Superior temporal gyrus (tissue), 1 donor: ENCODE measurements at regions not wholly inside any gene's neighbourhood (a gene's known extent, or its start where the extent isn't known, plus 50 kb on each side); places are given as distances from the start of the nearest gene placed in this dataset.
A peak's percentile ranks its signal among the peaks of the same experiment; 100 is the strongest.

Experiments used
- DNase-seq: peaks from one replicate; pipeline ENCODE4 v3.0.0-alpha.2; 2016; ENCODE audit errors: extremely low spot score

GRCh38 chr6:164925681-164926530 is 383.5 kb downstream of the C6orf118 start:
- no peak for DNase-seq

GRCh38 chr6:164924674-164925073 is 384.7 kb downstream of the C6orf118 start:
- no peak for DNase-seq

DNA sequence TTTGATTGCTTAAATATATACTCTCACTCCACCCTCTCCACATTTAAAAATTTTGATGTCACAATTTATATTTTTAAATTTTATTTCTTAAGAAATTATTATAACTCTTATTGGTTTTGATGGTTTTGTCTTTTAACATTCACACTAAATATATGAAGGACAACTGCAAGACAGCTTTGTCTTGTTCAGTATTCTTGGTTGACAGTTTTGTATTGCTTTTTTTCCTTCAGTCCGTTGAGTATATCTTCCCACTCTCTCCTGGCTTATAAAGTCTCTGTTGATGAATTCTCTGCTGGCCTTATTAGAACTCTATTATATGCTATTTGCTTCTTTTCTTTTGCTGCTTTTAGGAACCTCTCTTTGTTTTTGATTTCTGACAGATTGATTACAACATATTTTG is 392.2 kb downstream of the C6orf118 start:
- no peak for DNase-seq

GRCh38 chr6:164916087-164916486 is 393.3 kb downstream of the C6orf118 start:
- no peak for DNase-seq

GRCh38 chr6:164911873-164912580 is 397.4 kb downstream of the C6orf118 start:
- peak; percentile 52 for DNase-seq

GRCh38 chr6:164911151-164911550 is 398.3 kb downstream of the C6orf118 start:
- no peak for DNase-seq

DNA sequence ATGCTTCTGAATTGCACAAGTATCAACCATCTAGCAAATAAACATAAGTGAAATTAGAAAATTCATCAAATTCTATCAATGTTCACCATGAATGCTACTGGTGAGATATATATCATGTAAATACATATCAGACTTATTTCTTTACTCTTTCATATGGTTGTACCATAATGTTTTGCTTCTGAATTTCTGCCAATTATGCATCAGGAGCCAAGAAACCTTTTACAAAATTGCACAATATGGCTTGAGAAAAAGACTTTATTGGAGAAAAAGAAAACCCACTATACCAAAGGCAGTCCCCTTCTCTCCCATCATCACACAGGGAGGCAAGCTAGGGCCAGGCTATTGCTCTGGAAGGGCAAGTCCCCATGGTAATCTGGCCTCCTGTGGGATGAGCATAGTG is 402.6 kb downstream of the C6orf118 start:
- no peak for DNase-seq

- no peak for DNase-seq
These were observed 404.1 kb downstream of the C6orf118 start for GRCh38 chr6:164905311-164905710.

DNA sequence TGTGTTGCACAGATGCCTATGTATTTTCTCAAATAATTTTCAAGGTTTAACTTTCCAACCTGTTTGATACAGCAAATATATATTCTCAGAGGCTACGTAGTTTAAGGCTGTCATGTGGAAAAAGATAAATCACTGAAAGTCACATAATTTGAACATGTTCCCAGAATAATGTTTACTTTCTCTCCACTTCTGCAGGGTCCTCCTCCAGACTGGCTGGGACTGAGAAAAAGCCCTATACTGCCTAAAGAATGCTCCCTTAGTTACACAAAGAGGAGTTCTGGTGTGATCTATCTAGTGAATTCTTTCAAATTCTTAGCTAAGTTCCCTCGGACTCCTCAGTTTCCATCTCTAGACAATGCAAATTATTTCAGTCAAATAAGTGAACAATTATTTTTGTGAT is 411.0 kb downstream of the C6orf118 start:
- DNase-seq = no peak

DNA sequence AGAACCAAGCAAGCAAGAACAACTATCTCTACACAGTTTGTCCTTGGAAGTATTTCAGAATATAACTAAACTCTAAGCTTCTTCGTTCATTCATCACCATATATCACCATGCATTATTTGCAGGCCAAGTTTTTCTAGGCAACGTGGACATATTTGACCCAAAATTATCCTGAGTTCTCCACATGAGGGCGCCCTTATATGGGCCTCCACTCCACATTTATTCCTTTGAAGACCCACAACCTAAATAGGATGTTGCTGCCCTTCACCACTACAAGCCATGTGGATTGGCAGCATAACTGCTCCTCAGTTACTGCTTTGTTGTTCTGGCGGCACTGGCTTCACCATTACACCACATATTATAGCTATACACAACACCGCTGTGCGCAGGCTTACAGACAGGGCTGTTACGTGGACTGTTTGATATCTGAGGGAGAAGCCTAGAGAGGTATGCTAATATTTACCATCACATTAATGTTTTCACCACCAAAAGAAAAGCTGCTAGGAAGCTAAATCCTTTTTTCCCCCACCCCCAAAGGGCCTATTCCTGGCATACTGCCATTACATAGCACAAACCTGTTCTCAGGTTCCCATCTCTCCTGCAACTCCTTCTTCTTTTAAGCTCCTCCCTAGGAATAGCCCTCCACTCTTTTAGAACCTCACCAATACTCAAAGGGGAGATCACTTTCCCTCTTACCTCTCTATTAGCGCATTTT is 411.7 kb downstream of the C6orf118 start:
- no peak for DNase-seq

- no peak for DNase-seq
These were observed 419.4 kb downstream of the C6orf118 start for GRCh38 chr6:164889980-164890379.

DNA sequence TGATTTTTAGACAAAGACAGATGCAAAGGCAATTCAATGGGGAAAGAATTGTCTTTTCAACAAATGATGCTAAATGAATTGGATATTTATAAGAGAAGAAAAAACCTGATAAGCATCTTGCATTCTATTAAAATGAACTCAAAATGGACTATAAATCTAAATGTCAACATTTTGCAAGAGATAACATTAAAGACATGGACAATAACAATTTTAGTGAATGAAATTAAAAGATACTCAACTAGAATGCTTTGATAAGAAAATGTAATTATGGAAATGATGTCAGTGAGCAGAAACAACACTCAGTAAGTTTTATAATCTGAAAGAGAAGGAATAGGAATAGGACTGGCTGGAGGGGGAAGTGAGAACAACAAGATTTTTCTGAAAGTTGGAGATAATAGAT is 421.7 kb downstream of the C6orf118 start:
- DNase-seq = no peak

DNA sequence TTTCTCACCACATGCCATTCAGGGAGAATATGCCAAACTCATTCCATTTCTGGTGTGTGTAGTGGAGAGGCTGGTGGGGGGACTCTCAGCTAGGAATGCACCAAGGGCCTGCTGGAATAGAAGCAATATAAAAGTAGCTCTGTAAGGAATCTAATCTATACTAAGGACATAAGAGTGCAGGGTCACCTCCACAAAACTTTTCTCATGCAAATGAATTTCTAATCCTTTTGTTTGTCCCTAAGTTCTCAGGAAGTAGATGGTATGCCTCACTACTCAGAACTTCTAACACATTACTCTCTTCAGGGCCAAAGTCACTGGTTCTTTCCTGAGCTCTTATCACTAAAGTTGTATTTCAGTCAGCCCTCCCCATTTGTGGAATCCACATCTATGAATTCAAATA is 427.2 kb downstream of the C6orf118 start:
- no peak for DNase-seq

DNA sequence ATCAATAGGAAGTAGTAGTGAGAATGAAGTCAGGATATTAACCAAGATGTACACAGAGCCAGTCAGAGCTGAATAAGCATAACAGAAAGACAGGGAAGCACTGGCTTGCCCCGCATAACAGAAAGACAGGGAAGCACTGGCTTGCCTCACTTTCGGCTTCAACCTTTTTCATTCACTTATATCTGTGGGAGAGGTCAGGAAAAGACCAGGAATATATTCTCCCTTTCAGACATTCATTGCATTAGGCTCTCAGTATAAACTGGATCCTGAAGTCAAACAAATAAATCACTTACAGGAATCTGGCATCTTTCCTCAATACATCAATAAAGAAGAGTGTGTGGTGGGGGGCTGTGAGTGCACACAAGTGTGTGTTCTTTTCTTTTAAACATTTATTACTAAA is 437.6 kb downstream of the C6orf118 start:
- no peak for DNase-seq

- no peak for DNase-seq
These were observed 439.2 kb downstream of the C6orf118 start for GRCh38 chr6:164870164-164870563.

- no peak for DNase-seq
These were observed 447.4 kb downstream of the C6orf118 start for GRCh38 chr6:164861967-164862366.

DNA sequence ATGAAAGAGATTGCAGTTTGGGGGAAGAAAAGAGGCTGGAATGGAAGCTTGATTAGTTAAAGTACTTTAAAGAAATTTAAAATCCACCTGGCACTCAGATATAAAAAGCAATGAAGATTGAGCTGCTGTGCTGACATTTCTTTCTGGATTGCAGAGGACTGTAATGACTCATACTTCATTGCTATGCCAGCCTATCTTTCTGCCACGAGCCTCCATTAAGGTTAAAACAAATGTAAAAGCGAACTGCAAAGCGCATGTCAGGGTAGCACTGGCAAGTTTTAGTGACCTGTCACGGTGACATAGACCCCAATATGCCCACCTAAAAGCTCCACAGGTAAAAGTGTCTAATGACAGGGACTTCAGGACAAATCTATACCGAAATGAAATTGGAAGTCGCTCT is 449.6 kb downstream of the C6orf118 start:
- DNase-seq = peak; percentile 24

GRCh38 chr6:164856138-164856537 is 453.3 kb downstream of the C6orf118 start:
- no peak for DNase-seq

GRCh38 chr6:164855281-164855680 is 454.1 kb downstream of the C6orf118 start:
- DNase-seq = no peak

DNA sequence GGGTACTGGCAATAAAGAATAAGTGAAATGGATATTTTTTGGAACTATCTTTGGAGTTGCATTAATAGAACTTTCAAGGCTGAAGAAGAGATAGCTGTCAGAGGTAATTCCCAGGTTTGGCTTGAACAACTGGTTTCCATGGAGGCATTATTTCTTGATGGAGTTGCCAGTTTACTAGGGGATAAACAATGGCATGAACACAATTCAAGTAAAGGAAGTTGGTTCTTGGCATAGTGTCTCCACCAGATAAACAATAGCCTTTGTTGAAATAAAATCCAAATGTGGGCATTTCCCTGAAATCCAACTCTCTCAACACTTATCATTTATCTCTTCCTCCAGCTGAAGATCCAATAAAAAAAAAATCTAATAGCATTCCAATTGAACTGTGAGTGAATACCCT is 454.9 kb downstream of the C6orf118 start:
- DNase-seq = peak; percentile 48

DNA sequence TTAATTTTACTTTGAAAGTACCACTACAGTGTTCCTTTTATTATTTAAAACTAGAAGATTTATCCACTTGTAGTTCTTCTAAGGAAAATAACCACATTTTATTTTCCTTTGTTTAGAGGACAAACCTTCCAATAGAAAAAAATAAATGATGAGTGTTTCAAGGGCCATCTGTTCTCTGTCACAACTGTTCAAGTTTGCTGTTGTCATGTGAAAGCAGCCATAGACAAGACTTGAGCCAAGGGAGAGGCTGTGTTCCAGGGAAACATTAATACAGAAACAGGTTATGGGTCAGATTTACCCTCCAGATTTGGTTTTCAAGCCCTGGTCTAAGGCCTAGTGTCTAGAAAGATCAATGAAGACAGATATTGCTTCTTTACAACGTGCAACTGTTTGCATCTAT is 463.6 kb downstream of the C6orf118 start:
- DNase-seq = no peak

DNA sequence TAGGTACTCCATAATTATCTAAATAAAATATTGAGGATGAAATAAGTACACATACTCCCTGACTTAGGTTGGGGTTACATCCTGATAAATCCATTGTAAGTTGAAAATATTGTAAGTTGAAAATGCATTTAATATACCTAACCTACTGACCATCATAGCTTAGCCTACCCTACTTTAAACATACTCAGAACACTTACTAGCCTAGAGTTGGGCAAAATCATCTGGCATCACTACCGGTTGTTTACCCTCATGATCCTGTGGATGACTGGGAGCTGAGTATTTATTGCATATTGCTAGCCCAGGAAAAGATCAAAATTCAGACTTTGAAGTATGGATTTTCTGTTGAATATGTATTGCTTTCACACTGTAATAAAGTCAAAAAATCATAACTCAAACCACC is 467.3 kb downstream of the C6orf118 start:
- no peak for DNase-seq
